IPS-NIHi11 (cell line): ENCODE measurements at regions not wholly inside any gene's neighbourhood (a gene's known extent, or its start where the extent isn't known, plus 50 kb on each side); places are given as distances from the start of the nearest gene placed in this dataset.
"Not testable (repeated sequence)": the region's sequence is repeated elsewhere in the genome, so short reads cannot be mapped to it uniquely, and the experiment has no call there.

ENCODE experiments used
- DNase-seq: peaks from one replicate; pipeline ENCODE4 v3.0.0; 2012; ENCODE audit warnings: mixed read lengths, low spot score

DNA sequence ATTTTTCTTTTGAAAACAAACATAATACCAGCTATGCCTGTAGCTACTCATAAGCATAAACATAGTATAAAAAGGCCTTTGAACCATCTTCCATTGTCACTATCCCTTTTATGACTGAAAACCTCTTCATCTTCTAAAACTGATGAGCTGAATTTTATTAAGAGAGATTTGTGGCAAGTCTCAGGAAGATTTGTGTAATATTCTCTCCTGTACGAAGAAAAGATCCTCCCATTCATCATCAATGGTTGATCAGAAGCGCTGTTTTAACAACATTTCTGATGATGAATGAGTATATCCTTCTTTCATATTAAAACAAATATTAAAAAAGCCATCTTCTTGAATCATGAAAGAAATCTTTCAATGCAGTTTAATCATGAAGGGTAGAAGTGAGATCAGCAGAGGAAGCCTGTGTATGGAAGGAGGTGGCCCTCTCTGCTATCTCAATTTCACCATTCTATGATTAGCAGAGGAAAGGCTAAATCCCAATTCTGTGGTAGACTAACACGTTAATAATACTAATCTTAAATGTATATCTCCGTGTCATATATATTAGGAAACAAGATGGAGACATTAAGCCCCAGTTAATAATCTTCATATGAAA lies 430.2 kb downstream of the FRK start:
- no peak for DNase-seq

DNA sequence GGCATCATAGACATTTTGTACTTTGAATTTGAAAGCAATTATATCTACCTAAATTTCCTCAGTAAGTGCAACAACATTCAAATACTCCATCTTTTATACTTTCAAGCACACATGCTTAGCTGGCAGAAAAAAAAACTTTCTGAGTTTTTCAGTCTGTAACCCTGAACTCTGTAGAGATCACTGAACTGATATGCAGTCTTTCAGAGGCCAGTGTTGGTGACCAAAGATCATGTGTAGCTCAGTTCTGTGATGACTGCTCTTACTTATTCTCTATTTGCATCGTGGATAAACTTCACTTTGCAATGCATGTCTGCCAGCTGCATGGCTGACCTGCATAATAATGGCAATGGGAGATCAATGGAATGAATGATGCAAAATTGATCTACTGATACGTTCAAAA lies 431.3 kb downstream of the FRK start:
- DNase-seq: no peak

DNA sequence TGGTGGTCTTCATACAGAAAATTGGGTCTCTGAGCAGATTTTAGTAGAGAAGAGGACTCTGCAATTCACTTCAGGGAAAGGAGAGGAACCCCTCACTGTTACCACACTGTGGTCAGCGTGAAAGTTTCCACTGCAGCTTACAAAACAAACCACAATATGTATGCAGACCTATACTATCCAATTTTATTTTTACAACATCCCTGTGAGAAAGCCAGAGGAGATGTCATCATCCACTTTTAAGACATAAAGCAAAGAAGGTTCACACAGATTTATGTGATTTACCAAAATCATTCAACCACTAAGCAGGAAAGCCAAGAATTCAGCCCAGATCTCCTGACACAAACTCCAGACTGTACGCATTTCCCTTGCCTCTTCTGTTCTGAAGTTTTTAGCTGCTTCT lies 442.4 kb downstream of the FRK start:
- no peak for DNase-seq

DNA sequence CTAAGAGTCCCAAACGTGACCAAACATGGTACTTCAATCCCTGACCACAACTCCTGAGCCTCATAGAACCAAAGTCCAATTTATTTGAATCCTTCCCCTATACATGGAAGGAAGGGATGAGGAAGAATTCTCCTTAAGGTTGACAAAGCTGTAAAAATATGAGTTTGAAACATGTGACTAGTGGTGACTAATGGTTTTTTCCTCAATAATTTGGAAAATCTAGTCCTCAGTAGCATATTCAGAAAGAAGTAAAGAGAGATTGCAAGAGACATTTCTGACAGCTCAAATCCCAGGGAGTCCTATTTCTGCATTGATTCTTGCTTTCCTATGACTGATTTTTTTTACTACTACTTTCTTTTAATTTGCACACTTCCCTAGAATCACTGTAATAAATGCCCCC lies 443.7 kb downstream of the FRK start:
- no peak for DNase-seq

DNA sequence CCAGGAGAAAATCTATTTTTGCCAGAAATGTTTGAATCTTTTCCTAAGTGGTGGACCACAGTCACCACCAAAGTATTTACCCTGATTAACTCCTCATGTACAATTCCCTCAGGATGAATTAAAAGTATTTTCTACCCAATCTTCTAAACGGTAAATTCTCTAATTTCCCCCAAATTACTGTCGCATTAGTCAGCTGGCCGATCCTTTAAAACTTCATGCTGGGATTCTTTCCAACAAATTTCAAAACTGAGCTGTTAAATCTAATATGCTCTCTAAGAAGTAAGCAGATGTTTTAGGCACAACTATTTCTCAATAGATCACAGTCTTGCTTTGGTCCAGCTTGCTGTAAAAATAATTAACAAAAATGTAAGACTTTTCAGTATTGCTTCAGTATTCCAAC lies 447.2 kb downstream of the FRK start:
- no peak for DNase-seq

DNA sequence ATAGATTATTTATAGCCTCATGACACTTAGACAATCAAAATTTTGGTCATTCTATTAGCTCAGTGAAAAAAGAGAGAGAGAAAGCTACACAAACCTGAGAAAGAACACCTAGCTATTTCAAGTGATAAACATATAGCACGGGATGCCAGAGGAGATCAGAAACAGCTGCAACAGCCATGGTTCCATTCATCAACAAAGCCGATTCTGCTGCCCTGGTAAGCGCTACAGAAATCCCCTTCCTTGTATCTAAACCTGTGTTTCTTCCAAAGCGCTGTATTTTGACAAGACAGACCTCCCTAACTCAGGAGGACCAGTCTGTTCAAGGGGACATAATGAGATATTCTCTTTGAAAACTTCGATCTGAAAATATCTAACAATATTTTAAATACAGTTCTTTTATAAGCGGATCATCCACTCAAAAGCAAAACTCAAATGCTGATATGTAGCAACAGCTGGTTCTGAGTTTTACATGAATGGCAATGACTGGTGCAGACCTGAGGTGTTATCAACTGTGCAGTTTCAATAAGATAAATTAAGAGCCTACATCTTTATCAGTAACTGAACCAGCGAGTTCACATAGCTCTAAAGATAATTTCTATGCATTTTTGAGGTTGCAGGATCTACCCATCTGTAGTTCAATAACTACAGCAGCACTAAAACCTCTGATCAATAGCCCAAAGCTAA lies 447.8 kb downstream of the FRK start:
- no peak for DNase-seq

DNA sequence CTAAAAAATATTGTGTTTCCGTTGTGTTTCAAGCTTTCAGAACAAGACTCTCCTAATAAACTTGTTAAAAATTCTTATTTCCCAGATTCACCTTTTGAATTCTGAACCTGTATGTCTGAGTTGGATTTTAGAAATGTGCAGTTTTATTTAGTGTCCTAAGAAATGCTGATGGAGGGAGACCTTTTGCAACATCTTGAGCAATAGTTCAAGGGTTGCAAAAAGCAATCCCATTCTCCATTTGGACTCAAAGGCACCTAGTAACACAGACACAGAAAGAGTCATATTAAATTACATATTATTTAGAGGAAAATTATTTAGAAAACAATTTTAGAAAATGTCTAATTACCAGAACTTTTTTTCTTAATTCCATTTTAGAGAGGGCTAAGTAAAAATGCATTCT lies 448.5 kb downstream of the FRK start:
- DNase-seq: no peak

DNA sequence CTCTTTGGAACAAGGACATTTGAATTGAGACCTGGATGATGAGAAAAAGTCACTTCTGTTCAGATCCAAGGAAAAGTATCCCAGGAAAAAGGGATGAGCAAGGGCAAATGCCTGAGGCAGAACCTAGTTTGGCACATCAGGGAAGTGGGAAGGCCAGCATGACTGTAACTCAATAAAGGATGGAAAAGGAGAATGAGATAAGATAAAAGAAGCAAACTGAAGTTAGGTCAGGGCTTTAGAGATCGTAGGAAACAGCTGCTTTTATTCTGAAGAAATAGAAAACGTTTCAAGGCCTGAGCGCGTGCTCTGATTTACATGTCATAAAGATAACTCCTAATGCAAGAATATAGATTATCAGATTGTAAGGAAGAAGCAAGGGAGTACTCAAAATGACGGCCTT lies 450.0 kb downstream of the FRK start:
- no peak for DNase-seq

DNA sequence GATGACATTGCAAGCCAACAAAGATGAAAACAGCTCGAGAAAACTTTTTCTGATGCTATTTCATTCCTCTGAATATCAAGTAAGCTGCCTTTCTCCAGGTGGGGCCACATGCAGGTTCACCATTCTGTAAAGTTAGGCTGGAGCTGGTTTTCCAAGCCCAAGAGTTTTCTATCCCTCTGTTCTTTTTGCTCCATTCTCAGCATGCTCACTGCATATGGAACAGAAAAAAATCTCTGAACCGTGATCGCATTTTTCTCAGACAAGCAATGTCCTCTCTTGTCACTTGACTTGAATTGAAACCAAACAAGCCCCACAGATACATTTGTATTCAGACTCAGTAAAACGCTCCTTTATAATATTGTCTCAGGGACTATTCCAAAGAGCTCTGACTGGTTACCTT lies 451.6 kb downstream of the FRK start:
- DNase-seq: no peak

DNA sequence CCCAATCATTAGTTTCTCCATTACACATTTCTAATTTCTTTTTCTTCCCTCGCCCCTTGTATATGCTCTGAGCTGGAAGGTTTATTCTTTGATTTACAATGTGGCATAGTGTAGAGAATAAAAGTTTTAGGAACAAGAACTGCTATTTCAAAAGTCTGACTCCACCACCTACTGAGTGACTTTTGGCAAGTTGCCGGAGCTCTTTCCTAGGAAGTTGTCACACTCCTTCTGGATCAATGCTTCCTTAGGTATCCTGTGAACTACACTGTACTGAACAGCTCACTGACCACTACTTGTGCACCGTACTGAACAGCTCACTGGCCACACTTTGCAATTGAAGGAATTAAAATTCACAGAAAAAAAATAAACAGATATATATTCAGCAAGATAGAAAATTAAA lies 458.2 kb downstream of the FRK start:
- DNase-seq: peak; percentile 6

DNA sequence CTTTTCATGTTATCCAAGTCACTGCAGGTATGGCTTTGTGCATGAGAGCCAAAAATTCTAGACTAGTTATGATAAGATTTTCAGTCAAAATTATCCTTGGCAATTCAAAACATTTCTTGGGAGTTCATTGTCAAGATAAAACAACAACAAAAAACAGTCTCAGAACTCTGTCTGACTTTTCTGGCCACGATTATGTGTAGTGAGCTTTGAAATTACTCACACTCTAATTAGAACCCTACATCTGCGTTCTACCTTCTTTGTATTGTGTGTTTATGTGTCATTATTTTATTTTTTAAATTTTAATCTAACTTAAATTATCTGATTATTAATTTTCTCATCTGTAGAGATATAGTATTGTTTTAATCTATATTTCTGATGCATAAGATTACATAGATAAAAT lies 459.2 kb downstream of the FRK start:
- DNase-seq: no peak

DNA sequence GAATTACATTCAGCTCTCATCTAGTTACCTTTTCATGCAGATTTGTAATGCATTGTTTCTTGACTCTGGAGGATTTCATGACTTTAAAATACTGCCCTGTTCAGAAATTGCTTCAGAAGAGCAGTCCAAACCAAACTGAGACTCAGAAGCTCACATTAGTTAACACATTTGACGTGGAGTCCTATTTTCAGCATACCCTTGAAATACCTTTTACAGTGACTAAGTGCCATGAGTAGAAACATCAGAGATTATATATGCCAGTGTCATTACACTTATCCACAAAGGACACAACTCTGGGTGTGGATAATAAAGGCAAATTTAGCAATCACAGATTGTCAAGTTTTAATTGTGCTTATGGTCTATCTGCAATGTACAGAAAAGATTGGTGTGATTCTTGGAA lies 459.6 kb downstream of the FRK start:
- DNase-seq: no peak

DNA sequence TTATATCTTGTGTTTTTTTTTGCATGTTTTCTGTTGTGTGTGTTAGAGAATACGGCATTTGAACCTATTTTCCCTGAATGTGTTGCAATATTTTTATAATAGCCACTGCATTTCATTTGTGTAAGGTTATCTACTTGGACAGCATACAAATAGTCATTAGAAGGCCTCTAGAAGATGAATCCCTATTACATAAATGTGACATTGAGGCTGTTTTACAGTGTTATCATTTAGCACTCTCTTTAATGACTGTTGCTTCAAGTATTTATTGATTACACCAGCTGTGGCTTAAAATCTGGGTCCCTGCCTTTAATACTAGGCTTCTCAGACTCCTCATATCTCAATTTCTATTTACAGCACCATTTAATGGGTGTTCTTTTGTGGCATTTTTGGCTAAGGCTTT lies 465.8 kb downstream of the FRK start:
- DNase-seq: no peak

DNA sequence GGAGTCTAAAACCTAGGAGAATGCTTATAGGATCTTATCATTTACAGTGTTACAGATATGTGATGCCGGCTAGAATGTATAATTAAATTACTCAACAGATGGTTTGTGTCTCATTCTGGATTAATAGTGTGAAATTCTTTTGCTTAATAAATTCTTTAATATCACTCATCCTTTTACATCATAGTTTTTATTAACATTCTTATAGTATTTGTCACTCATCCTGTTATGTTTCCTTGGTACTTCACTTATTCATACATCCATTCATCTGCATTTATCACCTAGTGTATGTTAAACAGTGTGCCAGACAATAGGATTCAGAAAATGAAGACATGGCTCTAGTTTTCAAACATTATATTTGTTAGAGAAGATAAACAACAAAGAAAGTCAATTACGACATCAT lies 468.7 kb downstream of the FRK start:
- DNase-seq: no peak

DNA sequence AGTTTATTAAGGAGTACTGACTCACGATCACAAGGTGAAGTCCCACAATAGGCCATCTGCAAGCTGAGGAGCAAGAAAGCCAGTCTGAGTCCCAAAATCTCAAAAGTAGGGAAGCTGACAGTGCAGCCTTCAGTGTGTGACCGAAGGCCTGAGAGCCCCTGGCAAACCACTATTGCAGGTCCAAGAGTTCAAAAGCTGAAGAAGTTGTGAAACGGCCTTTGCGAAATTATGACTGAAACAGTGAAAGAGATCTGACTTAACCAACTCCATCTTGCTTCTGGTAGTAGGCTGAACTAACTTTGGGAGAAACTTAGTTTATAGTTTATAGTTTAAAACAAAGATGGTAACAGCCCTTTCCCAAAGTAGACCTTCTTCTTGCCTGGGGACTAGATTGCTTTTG lies 471.6 kb downstream of the FRK start:
- not testable (repeated sequence) for DNase-seq

DNA sequence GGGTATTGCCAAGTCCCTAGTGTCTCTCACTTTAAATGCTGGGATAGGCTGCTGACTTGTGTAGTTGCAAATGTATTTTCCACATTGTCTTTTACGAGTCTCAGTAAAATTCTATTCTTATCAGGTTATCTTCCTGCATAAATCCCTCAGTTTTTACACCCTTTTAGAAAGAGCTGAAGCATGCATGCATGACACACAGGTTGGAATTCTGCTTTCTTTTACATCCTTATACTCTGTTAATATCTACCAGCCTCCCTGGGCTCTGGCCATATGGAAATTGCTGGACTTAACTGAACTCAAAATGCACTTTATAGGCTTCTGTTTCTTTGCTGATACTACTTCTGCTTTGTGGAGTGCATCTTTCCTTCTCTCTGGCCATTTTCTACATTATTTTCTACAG lies 477.4 kb downstream of the FRK start:
- no peak for DNase-seq

DNA sequence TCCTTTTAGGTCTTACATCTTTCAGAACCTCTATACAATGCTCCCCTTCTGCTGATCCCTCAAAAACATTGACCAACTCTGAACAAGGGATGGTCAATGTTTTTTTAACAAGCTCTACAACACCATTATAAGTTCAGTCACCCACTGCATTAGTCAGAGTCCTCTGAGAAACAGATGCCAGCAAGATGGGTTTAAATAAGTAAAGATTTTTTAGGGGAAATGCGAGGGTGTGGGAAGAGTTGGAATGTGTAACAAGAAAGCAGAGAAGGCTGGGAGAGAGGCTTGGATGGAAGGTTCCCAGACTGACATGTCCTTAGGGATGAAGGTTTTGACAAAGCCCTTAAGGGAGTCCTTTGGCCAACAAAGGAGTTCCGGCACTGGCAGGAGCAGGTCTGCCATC lies 478.3 kb downstream of the FRK start:
- DNase-seq: no peak

DNA sequence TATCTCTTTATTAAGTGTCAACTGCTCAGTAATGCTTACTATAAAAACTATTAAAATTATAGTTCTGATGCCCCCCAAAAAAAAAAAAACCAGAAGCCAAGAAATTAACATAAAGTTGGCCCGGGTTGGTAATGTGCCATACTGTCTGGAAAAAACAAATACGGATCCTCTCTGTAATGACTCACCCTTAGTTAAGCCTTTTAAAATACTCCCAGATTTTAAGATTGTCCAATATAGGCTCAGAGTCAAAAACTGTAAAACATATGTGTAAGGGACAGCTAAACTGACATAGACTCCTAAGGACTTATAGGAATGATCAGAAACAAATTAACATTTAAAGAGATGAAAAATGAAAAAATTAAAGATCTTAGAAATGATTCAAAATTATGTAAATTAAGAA lies 481.1 kb downstream of the FRK start:
- not testable (repeated sequence) for DNase-seq

DNA sequence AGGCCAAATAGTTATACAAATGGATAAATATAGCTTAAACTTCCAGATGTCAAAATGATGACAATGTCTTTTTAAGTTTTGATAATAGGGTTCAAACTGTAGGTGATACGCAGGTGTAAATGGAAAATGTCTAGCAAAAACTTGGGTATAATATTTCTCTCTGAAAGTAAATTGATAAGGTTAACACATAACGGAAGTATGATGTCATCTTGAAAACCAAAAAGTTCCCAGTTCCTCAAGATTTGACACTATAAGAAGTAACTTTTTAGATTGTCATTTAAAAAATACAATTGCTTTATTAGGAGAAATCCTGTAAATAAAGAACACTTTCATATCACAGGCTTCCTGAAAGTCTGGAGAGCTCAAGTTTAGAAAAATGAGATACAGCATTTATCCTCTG lies 483.4 kb downstream of the FRK start:
- no peak for DNase-seq

DNA sequence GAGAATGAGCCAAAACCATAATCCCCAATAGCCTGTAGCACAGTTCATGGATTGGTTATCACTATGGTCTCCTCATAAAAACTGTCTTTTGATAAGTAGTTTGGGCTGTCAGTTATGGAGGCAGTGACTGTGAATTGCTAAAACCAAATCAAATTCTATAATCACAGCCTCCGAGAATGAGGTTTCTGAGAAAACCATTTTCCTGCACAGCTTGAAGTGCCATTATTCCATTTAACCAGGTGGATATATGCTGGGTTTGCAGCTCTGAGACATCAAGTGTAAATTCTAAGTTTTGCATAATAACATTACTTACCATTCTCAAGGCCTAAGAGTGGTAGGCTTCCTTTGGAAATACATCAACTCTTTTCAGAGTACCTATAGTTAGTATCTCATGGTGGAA lies 485.4 kb downstream of the FRK start:
- no peak for DNase-seq

DNA sequence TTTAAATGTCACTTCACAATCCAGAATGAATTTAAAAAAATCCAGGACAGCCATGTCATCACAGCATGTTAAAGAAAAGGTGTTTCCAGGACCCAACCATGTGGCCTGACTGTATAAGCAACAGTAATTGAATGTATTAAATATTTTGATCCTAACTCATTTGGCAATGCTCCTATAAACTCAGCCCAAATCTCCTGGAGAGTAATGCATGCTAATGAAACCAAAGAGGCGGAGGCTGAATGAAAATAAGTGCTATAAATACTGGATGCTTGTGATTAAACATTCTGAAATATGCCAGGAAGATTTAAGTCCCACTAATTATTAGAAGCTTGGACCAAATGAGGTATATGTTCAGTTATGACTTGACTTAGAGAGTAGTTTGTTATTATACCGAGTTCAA lies 486.8 kb downstream of the FRK start:
- no peak for DNase-seq

DNA sequence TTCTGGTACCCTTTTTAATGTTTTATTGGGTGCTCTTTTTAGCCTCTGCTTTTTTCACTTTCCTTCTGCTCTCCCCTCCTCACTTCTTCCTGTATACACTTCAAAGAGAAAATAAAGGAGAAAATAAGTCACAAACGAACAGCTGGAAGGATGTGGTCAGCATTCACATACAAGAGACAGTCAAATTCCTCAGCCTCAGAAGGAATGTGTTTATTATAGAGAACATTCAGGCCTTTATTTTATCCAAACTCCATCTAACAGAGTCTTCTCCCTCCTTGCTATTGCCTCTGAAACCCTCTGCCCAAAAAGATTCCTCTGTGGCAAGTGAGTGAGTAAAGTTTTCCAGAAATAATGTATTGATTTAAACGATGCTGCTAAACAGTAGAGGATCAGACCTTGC lies 490.4 kb downstream of the FRK start:
- DNase-seq: no peak

DNA sequence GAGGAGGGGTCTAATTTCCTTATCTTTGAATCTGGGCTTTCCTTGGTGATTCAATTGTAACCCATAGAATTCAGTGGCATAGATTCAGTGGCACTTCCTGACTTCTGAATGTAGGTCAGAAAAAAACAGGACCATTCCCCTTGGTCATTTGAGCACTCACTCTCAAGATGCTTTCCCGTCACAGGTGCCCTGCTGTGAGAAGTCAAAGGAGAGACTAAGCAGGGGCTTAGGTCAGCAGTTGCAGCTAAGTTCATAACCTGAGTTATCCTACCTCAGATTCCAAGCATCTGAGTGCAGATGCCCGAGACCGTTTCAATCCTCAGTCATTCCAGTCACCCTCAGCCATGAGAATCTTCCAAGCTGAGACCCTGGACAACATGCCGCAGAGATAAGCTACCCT lies 506.6 kb downstream of the FRK start:
- DNase-seq: peak; percentile 17

DNA sequence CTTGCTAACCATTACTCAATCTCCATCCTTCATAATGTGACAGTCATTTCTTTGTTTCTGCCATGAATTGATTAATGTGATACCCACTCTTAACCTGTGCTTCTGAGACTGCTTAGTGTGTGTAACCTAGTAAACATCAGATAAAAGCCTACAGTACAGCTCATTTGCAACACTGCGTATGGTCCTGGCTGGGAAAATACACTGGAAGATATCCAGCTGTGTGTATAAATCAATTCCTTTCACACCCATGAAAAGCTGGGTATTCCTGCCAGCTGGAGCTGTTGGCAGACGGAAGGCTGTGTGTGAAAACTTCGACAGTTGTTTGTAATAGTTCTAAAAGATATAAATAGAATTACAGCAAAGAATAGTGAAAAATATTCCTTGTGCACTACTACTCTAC lies 509.2 kb downstream of the FRK start:
- DNase-seq: no peak

DNA sequence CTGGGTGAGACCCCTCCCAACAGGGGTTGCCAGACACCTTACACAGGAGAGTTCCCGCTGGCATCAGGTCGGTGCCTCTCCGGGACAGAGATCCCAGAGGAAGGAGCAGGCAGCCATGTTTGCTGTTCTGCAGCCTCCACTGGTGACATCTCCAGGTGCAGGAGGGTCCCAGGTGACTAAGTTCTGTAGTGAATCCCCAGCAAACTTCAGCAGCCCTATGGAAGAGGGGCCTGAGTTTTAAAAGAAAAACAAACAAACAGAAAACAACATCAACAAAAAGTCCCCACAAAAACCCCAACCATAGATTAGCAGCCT lies 515.1 kb downstream of the FRK start:
- no peak for DNase-seq
